Chondrocyte (in vitro differentiated cells): ENCODE measurements at regions not wholly inside any gene's neighbourhood (a gene's known extent, or its start where the extent isn't known, plus 50 kb on each side); places are given as distances from the start of the nearest gene placed in this dataset.

Source experiments
- DNase-seq: peaks from one replicate; pipeline ENCODE4 v3.0.0; 2021; ENCODE audit warnings: mixed read lengths, low spot score
- H3K27ac Mint-ChIP-seq: one replicate; pipeline ENCODE4 v1.8.0; 2021; ENCODE audit warnings: mild to moderate bottlenecking, moderate library complexity, mixed read lengths; ENCODE audit not compliant: unreplicated experiment
- H3K27me3 Mint-ChIP-seq: 2 replicates; pipeline ENCODE4 v1.8.0; 2021; ENCODE audit warnings: low read depth, mixed read lengths
- H3K36me3 Mint-ChIP-seq: 2 replicates; pipeline ENCODE4 v1.8.0; 2021; ENCODE audit warnings: low read depth, mixed read lengths
- H3K4me1 Mint-ChIP-seq: 2 replicates; pipeline ENCODE4 v1.8.0; 2021; ENCODE audit warnings: low read depth, mild to moderate bottlenecking, mixed read lengths
- H3K4me3 Mint-ChIP-seq: one replicate; pipeline ENCODE4 v1.8.0; 2021; ENCODE audit warnings: mild to moderate bottlenecking, moderate library complexity, mixed read lengths; ENCODE audit not compliant: unreplicated experiment
- H3K9me3 Mint-ChIP-seq: 2 replicates; pipeline ENCODE4 v1.8.0; 2021; ENCODE audit warnings: low read depth, mixed read lengths
- CTCF ChIP-seq: fragments of 200-600 bp; sonication (generic); IDR thresholded peaks from 2 replicates; pipeline ENCODE4 v1.5.0; 2021; ENCODE audit warnings: antibody characterized with exemption, mild to moderate bottlenecking, moderate library complexity

- H3K9me3 Mint-ChIP-seq = no peaks in the 10 kb centered on the region
- no peaks in the 10 kb centered on the region for H3K27me3 Mint-ChIP-seq
- H3K4me1 Mint-ChIP-seq = peaks cover 12% of the 10 kb centered on the region
- H3K4me3 Mint-ChIP-seq = no peak overlapping the region
- TF ChIP-seq CTCF = no peak
- DNase-seq = no peak
- no peaks in the 10 kb centered on the region for H3K36me3 Mint-ChIP-seq
- no peak overlapping the region for H3K27ac Mint-ChIP-seq
Measured at GRCh38 chr5:124130816-124131215, 615.6 kb downstream of the ZNF608 start.

GRCh38 chr5:124128867-124129266 lies 616.9 kb downstream of the CSNK1G3 start:
- TF ChIP-seq CTCF = no peak
- no peak overlapping the region for H3K4me3 Mint-ChIP-seq
- DNase-seq = no peak
- peaks cover 28% of the 10 kb centered on the region for H3K4me1 Mint-ChIP-seq
- H3K9me3 Mint-ChIP-seq = no peaks in the 10 kb centered on the region
- H3K36me3 Mint-ChIP-seq = no peaks in the 10 kb centered on the region
- no peaks in the 10 kb centered on the region for H3K27me3 Mint-ChIP-seq
- no peak overlapping the region for H3K27ac Mint-ChIP-seq

GRCh38 chr5:124126504-124127217 lies 614.7 kb downstream of the CSNK1G3 start:
- Mint-ChIP-seq H3K4me1 (peaks cover 28% of the 10 kb centered on the region), H3K27me3 (no peaks in the 10 kb centered on the region), H3K27ac (no peak overlapping the region), H3K4me3 (no peak overlapping the region), H3K9me3 (no peaks in the 10 kb centered on the region), H3K36me3 (no peaks in the 10 kb centered on the region)
- no peak for DNase-seq
- TF ChIP-seq CTCF = no peak

- H3K27ac Mint-ChIP-seq = no peak overlapping the region
Measured at GRCh38 chr5:124124711-124125229, 612.8 kb downstream of the CSNK1G3 start.

GRCh38 chr5:124121198-124121597 lies 609.2 kb downstream of the CSNK1G3 start:
- DNase-seq = no peak
- H3K9me3 Mint-ChIP-seq = peaks cover 8% of the 10 kb centered on the region
- H3K36me3 Mint-ChIP-seq = peaks cover 2% of the 10 kb centered on the region
- peaks cover 18% of the 10 kb centered on the region for H3K4me1 Mint-ChIP-seq
- no peaks in the 10 kb centered on the region for H3K27me3 Mint-ChIP-seq
- H3K4me3 Mint-ChIP-seq = no peak overlapping the region
- H3K27ac Mint-ChIP-seq = no peak overlapping the region
- no peak for TF ChIP-seq CTCF

More at GRCh38 chr5:124124711-124125229, 612.8 kb downstream of the CSNK1G3 start:
- H3K4me3 Mint-ChIP-seq = no peak overlapping the region
- peaks cover 2% of the 10 kb centered on the region for H3K36me3 Mint-ChIP-seq
- H3K4me1 Mint-ChIP-seq = peaks cover 28% of the 10 kb centered on the region
- no peaks in the 10 kb centered on the region for H3K27me3 Mint-ChIP-seq
- peaks cover 8% of the 10 kb centered on the region for H3K9me3 Mint-ChIP-seq
- no peak for TF ChIP-seq CTCF
- DNase-seq = no peak
